GM12878 (cell line): ENCODE measurements at regions not wholly inside any gene's neighbourhood (a gene's known extent, or its start where the extent isn't known, plus 50 kb on each side); places are given as distances from the start of the nearest gene placed in this dataset.

ENCODE experiments used
- ATAC-seq: fragments of 200-7000 bp; cut with Tn5 transposase; 3 replicates; pipeline ENCODE4 v1.9.1; 2020; ENCODE audit warnings: mild to moderate bottlenecking, moderate library complexity
- BruUV-seq: library from RNA; stranded (reverse); fragments of 400-500 nt; replicated peaks from 2 replicates; lab custom pipeline; 2021; lab: Mats Ljungman, UMichigan
- CTCF ChIA-PET: fragments of 300-600 bp; sonication (Branson Sonifier 250); formaldehyde crosslinking; extraction: SDS; loops from one replicate; lab custom pipeline; 2021; ENCODE audit warnings: inconsistent platforms; lab: Yijun Ruan, JAX
- POLR2A ChIA-PET: fragments of 350-600 bp; formaldehyde crosslinking; extraction: SDS; loops from one replicate; lab custom pipeline; 2021; ENCODE audit warnings: inconsistent platforms; lab: Charles Lee
- RAD21 ChIA-PET: fragments of 300-600 bp; sonication (Branson Sonifier 250); formaldehyde crosslinking; loops from one replicate; lab custom pipeline; 2023; ENCODE audit warnings: antibody characterized with exemption; ENCODE audit not compliant: unreplicated experiment; lab: Charles Lee
- SMC1A ChIA-PET: fragments of 300-600 bp; sonication (Branson Sonifier 250); formaldehyde crosslinking; loops from one replicate; lab custom pipeline; 2023; ENCODE audit not compliant: unreplicated experiment, uncharacterized antibody; lab: Charles Lee
- DNase-seq: peaks from one replicate; pipeline ENCODE4 v3.0.0-alpha.2; 2011; ENCODE audit warnings: low read depth, low spot score
- FAIRE-seq: peaks from 3 replicates; lab custom pipeline; 2011; peaks lifted over from hg19 to GRCh38; lab: Jason Lieb, UNC
- H2AFZ ChIP-seq: 2 replicates; pipeline ENCODE4 v1.6.0; 2011; ENCODE audit warnings: low read depth, low read length, control low read depth; ENCODE audit not compliant: control insufficient read depth
- H3K27ac ChIP-seq: 2 replicates; pipeline ENCODE4 v1.5.1; 2011; ENCODE audit warnings: control low read depth; ENCODE audit not compliant: control insufficient read depth, insufficient read depth
- H3K27me3 ChIP-seq, 2 experiments: replicated peaks in 1 of 2; 2 replicates each; pipeline versions ENCODE4 v1.6.0 to v1.6.1; 2011; ENCODE audit warnings: low read length in 1 of 2; ENCODE audit not compliant: control insufficient read depth in 2 of 2, insufficient read depth in 2 of 2
- H3K36me3 ChIP-seq, 2 experiments: 2 replicates each; pipeline ENCODE4 v1.5.1; 2011; ENCODE audit warnings: low read length in 1 of 2; ENCODE audit not compliant: control insufficient read depth in 2 of 2, insufficient read depth in 2 of 2
- H3K4me1 ChIP-seq: 2 replicates; pipeline ENCODE4 v1.6.1; 2011; ENCODE audit warnings: mild to moderate bottlenecking, low read length, moderate library complexity, mixed read lengths; ENCODE audit not compliant: control insufficient read depth, insufficient read depth
- H3K4me2 ChIP-seq: 2 replicates; pipeline ENCODE4 v1.6.0; 2011; ENCODE audit warnings: control low read depth; ENCODE audit not compliant: control insufficient read depth, insufficient read depth
- H3K4me3 ChIP-seq: fragments of 200-600 bp; sonication (generic); 2 replicates; pipeline ENCODE4 v1.5.1; 2016
- H3K79me2 ChIP-seq: 2 replicates; pipeline ENCODE4 v1.6.0; 2011; ENCODE audit warnings: low read length; ENCODE audit not compliant: control insufficient read depth, insufficient read depth
- H3K9ac ChIP-seq: 2 replicates; pipeline ENCODE4 v1.8.0; 2011; ENCODE audit warnings: low read length, control low read depth, mixed read lengths; ENCODE audit not compliant: control insufficient read depth, insufficient read depth
- H3K9me3 ChIP-seq: replicated peaks from 3 replicates; pipeline ENCODE4 v1.5.1; 2011; ENCODE audit warnings: mild to moderate bottlenecking, low read length; ENCODE audit not compliant: control insufficient read depth, insufficient read depth
- H4K20me1 ChIP-seq: 2 replicates; pipeline ENCODE4 v1.6.0; 2011; ENCODE audit not compliant: control insufficient read depth, insufficient read depth
- CEBPZ ChIP-seq: fragments of 150-350 bp; IDR thresholded peaks from 2 replicates; pipeline ENCODE4 v1.6.1; 2016; ENCODE audit warnings: low read depth, low read length
- CHD1 ChIP-seq: IDR thresholded peaks from 2 replicates; pipeline ENCODE4 v1.6.1; 2012; ENCODE audit warnings: low read depth, low read length, improper control_type of control experiment
- E2F8 ChIP-seq: fragments of 450-650 bp; IDR thresholded peaks from 2 replicates; pipeline ENCODE4 v1.6.1; 2018; ENCODE audit warnings: mild to moderate bottlenecking, low read depth, moderate library complexity; ENCODE audit not compliant: partially characterized antibody
- EGR1 ChIP-seq, 2 experiments: IDR thresholded peaks; 1 replicate in 1 of 2; 2 replicates in 1 of 2; pipeline ENCODE4 v1.6.1; 2011 to 2012; ENCODE audit warnings: low read depth in 2 of 2, low read length in 2 of 2, borderline replicate concordance in 1 of 2, mild to moderate bottlenecking in 1 of 2, moderate library complexity in 1 of 2
- GABPA ChIP-seq: IDR thresholded peaks from 2 replicates; pipeline ENCODE4 v1.6.1; 2014; ENCODE audit warnings: antibody characterized with exemption, low read depth, mild to moderate bottlenecking, inconsistent platforms
- MAX ChIP-seq: IDR thresholded peaks from 2 replicates; pipeline ENCODE4 v1.6.1; 2012; ENCODE audit warnings: low read depth, low read length, improper control_type of control experiment
- MEF2A ChIP-seq: IDR thresholded peaks from 2 replicates; pipeline ENCODE4 v1.6.1; 2011; ENCODE audit warnings: low read depth, mild to moderate bottlenecking, low read length, moderate library complexity; ENCODE audit not compliant: insufficient read depth
- NBN ChIP-seq: fragments of 450-650 bp; IDR thresholded peaks from 2 replicates; pipeline ENCODE4 v1.6.1; 2016
- POLR2AphosphoS2 ChIP-seq: IDR thresholded peaks from 2 replicates; pipeline ENCODE4 v1.6.1; 2011; ENCODE audit warnings: low read depth, mild to moderate bottlenecking, low read length, improper control_type of control experiment, moderate library complexity
- RBBP5 ChIP-seq: fragments of 200-600 bp; sonication (generic); conservative IDR thresholded peaks from 2 replicates; pipeline ENCODE4 v1.6.1; 2016
- SIX5 ChIP-seq: IDR thresholded peaks from 2 replicates; pipeline ENCODE4 v1.6.1; 2011; ENCODE audit warnings: mild to moderate bottlenecking, low read depth, low read length, moderate library complexity; ENCODE audit not compliant: severe bottlenecking
- TBL1XR1 ChIP-seq: IDR thresholded peaks from 2 replicates; pipeline ENCODE4 v1.6.1; 2012; ENCODE audit warnings: low read depth, low read length, improper control_type of control experiment
- USF1 ChIP-seq: IDR thresholded peaks from 2 replicates; pipeline ENCODE4 v1.6.1; 2011; ENCODE audit warnings: borderline replicate concordance, low read depth, mild to moderate bottlenecking, moderate library complexity, mixed read lengths, low read length; ENCODE audit not compliant: insufficient read depth; ENCODE audit errors: extremely low read length
- WGBS: methylation state at CpG from one replicate; pipeline ENCODE4 v1.1.6; 2016; ENCODE audit warnings: low lambda C conversion rate; ENCODE audit not compliant: insufficient replicate concordance, insufficient coverage; ENCODE audit errors: missing lambda C conversion rate; 5-methylcytosine and 5-hydroxymethylcytosine counted together
- in situ Hi-C: fragments of 300-500 bp; cut with MboI; formaldehyde crosslinking; loops from 9 replicates; pipeline ENCODE4 v1.14.3; 2018; ENCODE audit warnings: mixed read lengths
- intact Hi-C: fragments of 100-400 bp; cut with micrococcal nuclease; formaldehyde crosslinking; loops from one replicate; pipeline ENCODE4 v1.14.2; 2022; ENCODE audit not compliant: unreplicated experiment

GRCh38 chr2:220159738-220160137 is 532.3 kb downstream of the SLC4A3 start (continued):
- no peak for TF ChIP-seq CEBPZ
- TF ChIP-seq CHD1, result no peak
- TF ChIP-seq NBN, result no peak
- TF ChIP-seq SIX5, result no peak
- no peak for TF ChIP-seq GABPA
- TF ChIP-seq MEF2A, result no peak
- no peak for TF ChIP-seq MAX

- Histone ChIP-seq H3K9me3 (no peaks in the 10 kb centered on the region), H3K4me3 (no peak overlapping the region), H3K4me1 (no peaks in the 10 kb centered on the region), H3K36me3 (no peaks in the 10 kb centered on the region), H3K4me2 (no peak overlapping the region), H3K27ac (no peak overlapping the region), H3K79me2 (no peaks in the 10 kb centered on the region), H4K20me1 (no peaks in the 10 kb centered on the region), H2AFZ (no peak overlapping the region), H3K9ac (no peak overlapping the region), H3K27me3 (no peaks in the 10 kb centered on the region)
- POLR2A ChIA-PET, result no interaction called here
- RAD21 ChIA-PET, result no interaction called here
- SMC1A ChIA-PET, result no interaction called here
- no TSS peak for BruUV-seq
- intact Hi-C loops, result loop anchor here (10.0 kb wide), 1 partner anchor 1412 kb away; the partner anchor contains the start of gene EPHA4
- CTCF ChIA-PET, result no interaction called here
- ATAC-seq, result no peak
- TF ChIP-seq EGR1 (IDR thresholded peaks at IDR 0.05; ENCODE audit: borderline replicate concordance in 1 of 2, low read depth in 2 of 2, low read length in 2 of 2) (no peak), USF1 (no peak), TBL1XR1 (no peak), POLR2AphosphoS2 (no peak), E2F8 (no peak), RBBP5 (no peak)
- WGBS, result 0% methylated on average over 1 of the region's 1 CpG
- in situ Hi-C loops, result no loop called here
- no peak for FAIRE-seq
- no peak for DNase-seq
These were observed 534.9 kb downstream of the SLC4A3 start for GRCh38 chr2:220162320-220162719.
